Ovary (tissue), 3 donors: ENCODE measurements at regions not wholly inside any gene's neighbourhood (a gene's known extent, or its start where the extent isn't known, plus 50 kb on each side); places are given as distances from the start of the nearest gene placed in this dataset.

Experiments
- CTCF ChIP-seq, 3 donors: fragments of 450-650 bp in 2 of 3; fragments of 200-600 bp in 1 of 3; IDR thresholded peaks; one replicate each; pipeline versions ENCODE4 v1.5.1 to v1.8.0; 2016 to 2022; ENCODE audit warnings: antibody characterized with exemption in 3 of 3, mild to moderate bottlenecking in 1 of 3
- EP300 ChIP-seq: sonication (generic); formaldehyde crosslinking; IDR thresholded peaks from one replicate; pipeline ENCODE4 v1.6.1; 2017; ENCODE audit warnings: antibody characterized with exemption
- donor health status: DM: no; HTN: no; CAD: no.

GRCh38 chr3:22366781-22367180, 615.8 kb upstream of the ZNF385D start:
- TF ChIP-seq CTCF (IDR thresholded peaks at IDR 0.05) (no peak), EP300 (no peak)
